ENCODE measurements at regions not wholly inside any gene's neighbourhood (a gene's known extent, or its start where the extent isn't known, plus 50 kb on each side); places are given as distances from the start of the nearest gene placed in this dataset.
"Not testable (repeated sequence)": the region's sequence is repeated elsewhere in the genome, so short reads cannot be mapped to it uniquely, and the experiment has no call there.

DNA sequence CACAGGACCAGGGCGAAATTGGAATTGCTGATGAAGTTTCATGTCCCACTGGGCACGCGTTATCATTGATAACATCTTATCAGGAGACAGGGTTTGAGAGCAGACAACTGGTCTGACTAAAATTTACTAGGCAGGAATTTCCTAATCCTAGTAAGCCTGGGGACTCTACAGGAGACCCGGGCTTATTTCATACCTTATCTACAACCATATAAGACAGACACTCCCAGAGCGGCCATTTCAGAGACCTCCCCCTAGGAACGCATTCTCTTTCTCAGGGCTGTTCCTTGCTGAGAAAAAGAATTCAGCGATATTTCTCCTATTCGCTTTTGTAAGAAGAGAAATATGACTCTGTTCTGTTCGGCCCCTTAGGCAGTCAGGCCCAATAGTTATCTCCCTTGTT is 193.7 kb upstream of the DTNA start:
- TF ChIP-seq MXI1 (IDR thresholded peaks at IDR 0.05; ENCODE audit: borderline replicate concordance, low read depth, low read length); CTCF (conservative IDR thresholded peaks at IDR 0.05; ENCODE audit: low read depth, low read length); MAFK (IDR thresholded peaks at IDR 0.05; ENCODE audit: low read depth, low read length); POLR2A (IDR thresholded peaks at IDR 0.05; ENCODE audit: low read depth, low read length): not testable (repeated sequence)
